ENCODE measurements at regions not wholly inside any gene's neighbourhood (a gene's known extent, or its start where the extent isn't known, plus 50 kb on each side); places are given as distances from the start of the nearest gene placed in this dataset.

GRCh38 chr1:30248774-30249173, 474.6 kb downstream of the MATN1 start:
- TF ChIP-seq POLR2AphosphoS5 (IDR thresholded peaks at IDR 0.05; ENCODE audit: low read depth, low read length) (no peak), REST (IDR thresholded peaks at IDR 0.05; ENCODE audit: insufficient read depth in 1 of 2, low read depth in 2 of 2, low read length in 2 of 2) (no peak), SIN3A (IDR thresholded peaks at IDR 0.05; ENCODE audit: borderline replicate concordance, insufficient read depth, low read length) (no peak), TAF1 (IDR thresholded peaks at IDR 0.05; ENCODE audit: borderline replicate concordance, insufficient read depth, low read length) (no peak)

Measured in PFSK-1 (cell line).